SK-N-SH treated with all-trans-retinoic acid at 6 μM for 48 hours (cell line): ENCODE measurements at regions not wholly inside any gene's neighbourhood (a gene's known extent, or its start where the extent isn't known, plus 50 kb on each side); places are given as distances from the start of the nearest gene placed in this dataset.
"Not testable (repeated sequence)": the region's sequence is repeated elsewhere in the genome, so short reads cannot be mapped to it uniquely, and the experiment has no call there.

Experiments used
- ATAC-seq: fragments of 200-7000 bp; cut with Tn5 transposase; 3 replicates; pipeline ENCODE4 v1.9.1; 2020; ENCODE audit warnings: mild to moderate bottlenecking, moderate library complexity
- BACH2 ChIP-seq: fragments of 250-450 bp; sonication (Bioruptor Pico); IDR thresholded peaks from 2 replicates; pipeline ENCODE4 v1.9.0; 2021; ENCODE audit warnings: mild to moderate bottlenecking, borderline replicate concordance
- CSDC2 ChIP-seq: fragments of 250-450 bp; sonication (Bioruptor Pico); IDR thresholded peaks from 2 replicates; pipeline ENCODE4 v1.5.0; 2020; ENCODE audit warnings: mild to moderate bottlenecking, moderate library complexity
- CSRNP3 ChIP-seq: fragments of 250-450 bp; sonication (Bioruptor Pico); IDR thresholded peaks from 2 replicates; pipeline ENCODE4 v1.5.1; 2021; ENCODE audit warnings: mild to moderate bottlenecking, moderate library complexity
- ESRRG ChIP-seq: fragments of 250-450 bp; sonication (Bioruptor Pico); IDR thresholded peaks from 2 replicates; pipeline ENCODE4 v1.6.1; 2021; ENCODE audit warnings: mild to moderate bottlenecking
- GLIS3 ChIP-seq: fragments of 250-450 bp; sonication (Bioruptor Pico); IDR thresholded peaks from 2 replicates; pipeline ENCODE4 v1.5.0; 2020; ENCODE audit warnings: mild to moderate bottlenecking, moderate library complexity
- ISL1 ChIP-seq: fragments of 250-450 bp; sonication (Bioruptor Pico); IDR thresholded peaks from 2 replicates; pipeline ENCODE4 v2.1.2; 2022; ENCODE audit warnings: mild to moderate bottlenecking, moderate library complexity
- OSR1 ChIP-seq: fragments of 250-450 bp; sonication (Bioruptor Pico); IDR thresholded peaks from 2 replicates; pipeline ENCODE4 v1.8.0; 2022; ENCODE audit warnings: moderate library complexity, mild to moderate bottlenecking, inconsistent platforms
- PATZ1 ChIP-seq: fragments of 250-450 bp; sonication (Bioruptor Pico); IDR thresholded peaks from 2 replicates; pipeline ENCODE4 v1.8.0; 2020; ENCODE audit warnings: mild to moderate bottlenecking, moderate library complexity, borderline replicate concordance
- POU6F1 ChIP-seq: fragments of 250-450 bp; sonication (Bioruptor Pico); IDR thresholded peaks from 2 replicates; pipeline ENCODE4 v1.8.0; 2021; ENCODE audit warnings: low read depth, mild to moderate bottlenecking, moderate library complexity, borderline replicate concordance
- PPARA ChIP-seq: fragments of 250-450 bp; sonication (Bioruptor Pico); IDR thresholded peaks from 2 replicates; pipeline ENCODE4 v1.5.0; 2020; ENCODE audit warnings: mild to moderate bottlenecking, borderline replicate concordance
- RARB ChIP-seq: fragments of 250-450 bp; sonication (Bioruptor Pico); IDR thresholded peaks from 2 replicates; pipeline ENCODE4 v1.8.0; 2021; ENCODE audit warnings: mild to moderate bottlenecking, moderate library complexity
- SNAI2 ChIP-seq: fragments of 250-450 bp; sonication (Bioruptor Pico); IDR thresholded peaks from 2 replicates; pipeline ENCODE4 v1.5.0; 2020; ENCODE audit warnings: mild to moderate bottlenecking, moderate library complexity
- TCF4 ChIP-seq: fragments of 250-450 bp; sonication (Bioruptor Pico); IDR thresholded peaks from 2 replicates; pipeline ENCODE4 v1.8.0; 2021; ENCODE audit warnings: mild to moderate bottlenecking, moderate library complexity, borderline replicate concordance
- TOX ChIP-seq: fragments of 250-450 bp; sonication (Bioruptor Pico); IDR thresholded peaks from 2 replicates; pipeline ENCODE4 v1.8.0; 2021; ENCODE audit warnings: mild to moderate bottlenecking, moderate library complexity, borderline replicate concordance
- ZC3H10 ChIP-seq: fragments of 250-450 bp; sonication (Bioruptor Pico); IDR thresholded peaks from 2 replicates; pipeline ENCODE4 v1.5.1; 2021; ENCODE audit warnings: mild to moderate bottlenecking, moderate library complexity
- ZFP3 ChIP-seq: fragments of 250-450 bp; sonication (Bioruptor Pico); IDR thresholded peaks from 2 replicates; pipeline ENCODE4 v1.5.0; 2020; ENCODE audit warnings: mild to moderate bottlenecking, moderate library complexity
- ZFP30 ChIP-seq: fragments of 450-650 bp; formaldehyde crosslinking; IDR thresholded peaks from 2 replicates; pipeline ENCODE4 v1.5.0; 2022; ENCODE audit warnings: mild to moderate bottlenecking, moderate library complexity
- ZNF565 ChIP-seq: fragments of 450-650 bp; formaldehyde crosslinking; conservative IDR thresholded peaks from 2 replicates; pipeline ENCODE4 v1.5.0; 2020; ENCODE audit warnings: low read depth, mild to moderate bottlenecking, moderate library complexity
- ZNF70 ChIP-seq: fragments of 450-650 bp; formaldehyde crosslinking; IDR thresholded peaks from 2 replicates; pipeline ENCODE4 v1.5.0; 2020; ENCODE audit warnings: mild to moderate bottlenecking, moderate library complexity
- ZNF8 ChIP-seq: fragments of 450-650 bp; formaldehyde crosslinking; IDR thresholded peaks from 2 replicates; pipeline ENCODE4 v1.5.0; 2020; ENCODE audit warnings: mild to moderate bottlenecking, moderate library complexity
- TF ChIP-seq, protein P1 (sequence below): fragments of 250-450 bp; sonication (Bioruptor Pico); IDR thresholded peaks from 2 replicates; pipeline ENCODE4 v1.5.1; 2020; ENCODE audit warnings: low read depth, mild to moderate bottlenecking, moderate library complexity

DNA sequence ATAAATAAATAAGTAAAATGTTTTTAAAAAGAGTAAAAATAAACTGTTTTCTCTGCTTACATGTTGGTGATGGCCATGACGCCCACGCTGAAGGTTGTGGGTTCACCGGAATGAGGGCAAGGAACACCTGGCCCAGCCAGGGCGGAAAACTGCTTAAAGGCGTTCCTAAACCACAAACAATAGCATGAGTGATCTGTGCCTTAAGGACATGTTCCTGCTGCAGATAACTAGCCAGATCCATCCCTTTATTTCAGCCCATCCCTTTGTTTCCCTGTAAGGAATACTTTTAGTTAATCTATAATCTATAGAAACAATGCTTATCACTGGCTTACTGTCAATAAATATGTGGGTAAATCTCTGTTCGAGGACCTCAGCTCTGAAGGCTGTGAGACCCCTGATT lies 63.3 kb upstream of the CEP78 start:
- ATAC-seq, result not testable (repeated sequence)

- ATAC-seq, result no peak
- TF ChIP-seq RARB (CRISPR knock-in tag) (no peak), ZNF565 (CRISPR knock-in tag) (no peak), ZC3H10 (CRISPR knock-in tag) (no peak), PPARA (CRISPR knock-in tag) (no peak), PATZ1 (no peak), OSR1 (CRISPR knock-in tag) (no peak), BACH2 (no peak), ESRRG (no peak), ZNF70 (no peak), CSRNP3 (CRISPR knock-in tag) (no peak), ZFP30 (CRISPR knock-in tag) (no peak), GLIS3 (CRISPR knock-in tag) (no peak), ZFP3 (CRISPR knock-in tag) (no peak), ZNF8 (CRISPR knock-in tag) (no peak), TCF4 (CRISPR knock-in tag) (no peak)
- TF ChIP-seq, protein P1, sequence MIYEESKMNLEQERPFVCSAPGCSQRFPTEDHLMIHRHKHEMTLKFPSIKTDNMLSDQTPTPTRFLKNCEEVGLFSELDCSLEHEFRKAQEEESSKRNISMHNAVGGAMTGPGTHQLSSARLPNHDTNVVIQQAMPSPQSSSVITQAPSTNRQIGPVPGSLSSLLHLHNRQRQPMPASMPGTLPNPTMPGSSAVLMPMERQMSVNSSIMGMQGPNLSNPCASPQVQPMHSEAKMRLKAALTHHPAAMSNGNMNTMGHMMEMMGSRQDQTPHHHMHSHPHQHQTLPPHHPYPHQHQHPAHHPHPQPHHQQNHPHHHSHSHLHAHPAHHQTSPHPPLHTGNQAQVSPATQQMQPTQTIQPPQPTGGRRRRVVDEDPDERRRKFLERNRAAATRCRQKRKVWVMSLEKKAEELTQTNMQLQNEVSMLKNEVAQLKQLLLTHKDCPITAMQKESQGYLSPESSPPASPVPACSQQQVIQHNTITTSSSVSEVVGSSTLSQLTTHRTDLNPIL, result no peak
These were observed 64.2 kb upstream of the CEP78 start for GRCh38 chr9:78171651-78172050.

DNA sequence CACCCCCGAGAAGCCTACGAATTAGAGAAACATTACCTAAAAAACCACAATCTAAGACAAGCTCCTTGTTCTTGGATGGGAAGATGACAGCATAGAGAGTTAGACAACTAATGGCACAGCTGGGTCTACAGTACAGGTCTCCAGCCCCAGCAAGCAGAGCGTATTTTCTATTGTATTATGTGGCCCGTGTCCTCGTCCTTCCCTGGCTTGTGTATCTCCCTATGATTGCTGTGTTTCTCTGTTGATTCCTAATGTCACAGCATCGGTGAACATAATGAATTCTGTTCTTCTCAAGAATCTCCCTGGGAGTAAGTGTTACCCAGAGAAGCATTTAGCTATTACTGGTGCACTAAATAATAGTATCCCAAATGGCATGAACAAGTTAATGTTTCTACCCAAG lies 66.8 kb upstream of the CEP78 start:
- ATAC-seq, result no peak
- no peak for TF ChIP-seq CSDC2 (CRISPR knock-in tag)
- no peak for TF ChIP-seq BACH2
- no peak for TF ChIP-seq SNAI2 (CRISPR knock-in tag)
- no peak for TF ChIP-seq PATZ1
- TF ChIP-seq POU6F1 (CRISPR knock-in tag), result no peak
- no peak for TF ChIP-seq ESRRG
- no peak for TF ChIP-seq GLIS3 (CRISPR knock-in tag)
- TF ChIP-seq ZFP30 (CRISPR knock-in tag), result no peak
- no peak for TF ChIP-seq OSR1 (CRISPR knock-in tag)
- no peak for TF ChIP-seq ZNF70
- TF ChIP-seq ZNF565 (CRISPR knock-in tag), result no peak
- no peak for TF ChIP-seq TOX
- TF ChIP-seq, protein P1, result no peak
- no peak for TF ChIP-seq PPARA (CRISPR knock-in tag)
- no peak for TF ChIP-seq ZC3H10 (CRISPR knock-in tag)
- no peak for TF ChIP-seq ISL1 (CRISPR knock-in tag)
- no peak for TF ChIP-seq TCF4 (CRISPR knock-in tag)
- TF ChIP-seq ZFP3 (CRISPR knock-in tag), result no peak
- no peak for TF ChIP-seq ZNF8 (CRISPR knock-in tag)
